ENCODE measurements at regions not wholly inside any gene's neighbourhood (a gene's known extent, or its start where the extent isn't known, plus 50 kb on each side); places are given as distances from the start of the nearest gene placed in this dataset.

- TF ChIP-seq POLR2A (IDR thresholded peaks at IDR 0.05; ENCODE audit: low read length) (no peak), GATA1 (IDR thresholded peaks at IDR 0.05; ENCODE audit: low read depth, low read length) (no peak)
Observed at GRCh38 chr13:33490461-33491327, 205.1 kb upstream of the STARD13 start.
